Activated naive CD4-positive, alpha-beta T cell treated with anti-CD3 and anti-CD28 coated beads, Interleukin-2, amount 50 U/mL, for 72 hours (primary cell): ENCODE measurements at regions not wholly inside any gene's neighbourhood (a gene's known extent, or its start where the extent isn't known, plus 50 kb on each side); places are given as distances from the start of the nearest gene placed in this dataset.
"Not testable (repeated sequence)": the region's sequence is repeated elsewhere in the genome, so short reads cannot be mapped to it uniquely, and the experiment has no call there.

Source experiments
- ATAC-seq, 2 donors: fragments of 150-1000 bp; cut with Tn5 transposase; 2 replicates each; pipeline ENCODE4 v1.10.0; 2021; ENCODE audit warnings: mild to moderate bottlenecking in 2 of 2, moderate library complexity in 2 of 2
- DNase-seq, 2 donors: peaks; one replicate each; pipeline ENCODE4 v3.0.0; 2021 to 2022; ENCODE audit warnings: low spot score in 2 of 2
- H3K27ac Mint-ChIP-seq, 2 donors: one replicate each; pipeline ENCODE4 v1.8.0; 2022; ENCODE audit warnings: mild to moderate bottlenecking in 2 of 2, mixed read lengths in 2 of 2
- H3K36me3 Mint-ChIP-seq, 2 donors: one replicate each; pipeline ENCODE4 v1.8.0; 2022; ENCODE audit warnings: mixed read lengths in 2 of 2
- H3K9me3 Mint-ChIP-seq, 2 donors: one replicate each; pipeline ENCODE4 v1.8.0; 2022; ENCODE audit warnings: mixed read lengths in 2 of 2

DNA sequence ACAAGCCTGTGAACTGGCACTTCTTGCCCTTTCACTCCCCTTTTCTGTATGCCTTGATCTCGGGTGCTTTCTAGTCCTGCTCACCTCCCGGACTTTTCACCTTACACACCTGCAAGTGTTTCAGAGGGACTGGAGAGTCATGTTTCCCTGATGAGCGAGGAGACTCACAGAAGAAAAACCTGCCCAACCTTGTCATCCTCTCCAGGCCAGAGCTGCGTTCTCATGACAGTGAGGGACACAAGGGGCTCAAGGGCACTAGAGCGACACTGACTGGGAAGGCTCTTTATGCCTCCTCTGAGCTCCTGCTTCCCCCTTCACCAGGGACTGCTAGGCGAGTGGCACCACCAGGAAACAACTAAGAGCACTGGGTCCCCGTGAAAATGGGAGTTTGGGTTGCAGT is 376.9 kb upstream of the RPS23 start:
- Mint-ChIP-seq H3K9me3 (no peaks in the 10 kb centered on the region), H3K27ac (no peak overlapping the region), H3K36me3 (no peaks in the 10 kb centered on the region)
- no peak for ATAC-seq
- DNase-seq: no peak

GRCh38 chr5:82649943-82650342 is 371.8 kb upstream of the RPS23 start:
- Mint-ChIP-seq H3K27ac (no peak overlapping the region), H3K36me3 (no peaks in the 10 kb centered on the region), H3K9me3 (no peaks in the 10 kb centered on the region)
- no peak for ATAC-seq
- no peak for DNase-seq

GRCh38 chr5:82644766-82645165 is 366.6 kb upstream of the RPS23 start:
- Mint-ChIP-seq H3K36me3 (no peaks in the 10 kb centered on the region), H3K27ac (no peak overlapping the region), H3K9me3 (no peaks in the 10 kb centered on the region)
- ATAC-seq (no peak), DNase-seq (no peak)

GRCh38 chr5:82644229-82644628 is 366.1 kb upstream of the RPS23 start:
- no peak for ATAC-seq
- Mint-ChIP-seq H3K36me3 (no peaks in the 10 kb centered on the region), H3K27ac (no peak overlapping the region), H3K9me3 (no peaks in the 10 kb centered on the region)
- DNase-seq: no peak

GRCh38 chr5:82642313-82642712 is 364.2 kb upstream of the RPS23 start:
- Mint-ChIP-seq H3K27ac (no peak overlapping the region), H3K9me3 (no peaks in the 10 kb centered on the region), H3K36me3 (no peaks in the 10 kb centered on the region)
- no peak for ATAC-seq
- no peak for DNase-seq

DNA sequence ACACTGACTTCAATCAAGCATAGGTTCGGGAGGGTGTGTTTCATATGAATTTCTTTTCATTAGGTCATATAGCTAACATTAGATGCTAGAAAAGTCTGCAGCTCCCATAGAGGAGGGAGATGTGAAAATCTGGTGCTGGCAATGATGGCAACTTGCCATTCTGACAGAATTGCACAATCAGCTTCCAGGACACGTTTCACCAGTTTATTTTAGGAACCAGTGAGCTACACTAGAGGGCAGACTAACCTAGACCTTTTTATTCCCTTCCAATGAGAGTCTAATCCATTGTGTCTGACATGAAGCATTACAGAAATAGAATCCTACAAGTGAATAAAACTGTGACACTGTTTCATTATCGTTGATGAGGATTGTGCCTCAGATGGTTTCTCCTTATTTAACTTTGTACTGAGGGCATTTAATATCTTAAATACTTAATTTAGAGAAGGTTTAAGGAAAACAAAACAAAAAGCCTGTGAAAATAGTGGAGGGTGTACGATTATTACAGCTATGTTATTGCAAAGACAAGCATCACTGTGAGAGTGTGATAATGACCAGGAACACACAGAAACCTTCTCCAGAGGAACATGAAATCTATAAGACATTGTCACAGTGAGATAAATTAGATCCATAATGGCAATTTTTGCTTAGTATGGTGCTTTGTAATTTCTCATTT is 363.3 kb upstream of the RPS23 start:
- ATAC-seq (peak in 1 of 2 donors; percentile 73), DNase-seq (peak in 1 of 2 donors; percentile 7)
- H3K27ac Mint-ChIP-seq: no peak overlapping the region
- H3K36me3 Mint-ChIP-seq: no peaks in the 10 kb centered on the region
- H3K9me3 Mint-ChIP-seq: no peaks in the 10 kb centered on the region

DNA sequence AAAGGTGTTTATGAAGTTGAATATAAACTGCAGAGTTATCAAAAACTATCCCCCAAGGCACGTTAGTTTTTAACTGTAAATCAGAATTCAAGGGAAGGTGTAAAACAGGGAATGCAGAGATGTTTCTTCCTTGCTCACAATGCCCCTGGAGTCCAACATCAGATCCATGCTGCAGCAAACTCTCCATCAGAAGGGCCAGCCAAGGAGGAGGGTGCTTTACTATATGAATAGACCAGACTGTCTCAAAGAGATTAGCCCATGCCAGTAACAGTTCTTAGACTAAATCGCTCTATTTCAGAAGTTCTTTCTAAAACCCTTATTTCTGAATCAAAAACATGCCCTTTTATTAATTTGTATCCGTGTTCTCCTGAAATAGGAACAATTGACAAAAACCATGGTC is 362.8 kb upstream of the RPS23 start:
- H3K36me3 Mint-ChIP-seq: no peaks in the 10 kb centered on the region
- H3K9me3 Mint-ChIP-seq: no peaks in the 10 kb centered on the region
- DNase-seq (no peak), ATAC-seq (no peak)
- no peak overlapping the region for H3K27ac Mint-ChIP-seq

DNA sequence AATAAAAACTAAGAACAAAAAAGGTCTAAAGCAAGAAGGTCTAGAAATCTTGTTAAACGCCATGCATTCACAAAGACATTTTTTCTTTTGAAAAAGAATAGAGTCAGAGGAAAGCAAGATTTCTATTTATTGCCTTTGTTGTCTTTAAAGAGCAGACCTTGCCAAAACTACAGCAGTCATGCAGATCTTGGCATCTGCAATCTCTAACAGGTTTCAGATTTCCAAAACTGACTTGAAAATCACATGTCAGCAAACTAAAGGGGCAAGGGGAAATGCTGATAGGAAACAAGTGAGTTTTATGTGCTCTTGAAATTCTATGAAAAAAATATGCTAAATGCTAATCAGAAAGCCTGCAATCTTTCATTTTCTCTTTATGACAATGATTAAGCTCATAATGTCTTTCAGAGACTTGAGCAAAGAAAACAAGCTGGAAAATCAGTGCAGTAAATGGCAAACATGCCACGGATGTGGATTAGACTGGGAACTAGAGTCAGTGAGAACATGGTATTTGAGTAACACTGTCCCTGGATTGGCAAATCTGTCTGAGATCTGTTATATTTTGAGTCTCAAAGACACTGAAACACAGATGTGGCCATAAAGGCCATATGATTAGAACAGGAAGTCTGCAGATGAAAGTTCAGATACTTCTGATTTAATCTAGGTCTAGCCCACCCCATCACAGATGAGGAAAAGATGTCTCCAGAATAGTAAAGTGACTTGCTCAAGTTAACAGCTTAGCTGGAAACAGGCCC is 361.4 kb upstream of the RPS23 start:
- H3K36me3 Mint-ChIP-seq: no peaks in the 10 kb centered on the region
- H3K9me3 Mint-ChIP-seq: no peaks in the 10 kb centered on the region
- ATAC-seq: no peak
- H3K27ac Mint-ChIP-seq: no peak overlapping the region
- DNase-seq: no peak

- Mint-ChIP-seq H3K36me3 (no peaks in the 10 kb centered on the region), H3K27ac (no peak overlapping the region), H3K9me3 (no peaks in the 10 kb centered on the region)
- no peak for DNase-seq
- no peak for ATAC-seq
Observed at GRCh38 chr5:82636591-82636990, 358.4 kb upstream of the RPS23 start.

- H3K27ac Mint-ChIP-seq: no peak overlapping the region
- H3K9me3 Mint-ChIP-seq: no peaks in the 10 kb centered on the region
- no peaks in the 10 kb centered on the region for H3K36me3 Mint-ChIP-seq
- ATAC-seq (peak in 1 of 2 donors; percentile 98), DNase-seq (no peak)
Observed at GRCh38 chr5:82635561-82636288, 357.6 kb upstream of the RPS23 start.

- DNase-seq (no peak), ATAC-seq (no peak)
- H3K9me3 Mint-ChIP-seq: no peaks in the 10 kb centered on the region
- H3K36me3 Mint-ChIP-seq: peaks cover 0 to 5% of the 10 kb centered on the region in 2 donors
- no peak overlapping the region for H3K27ac Mint-ChIP-seq
Observed at GRCh38 chr5:82628364-82628910, 350.3 kb upstream of the RPS23 start.

DNA sequence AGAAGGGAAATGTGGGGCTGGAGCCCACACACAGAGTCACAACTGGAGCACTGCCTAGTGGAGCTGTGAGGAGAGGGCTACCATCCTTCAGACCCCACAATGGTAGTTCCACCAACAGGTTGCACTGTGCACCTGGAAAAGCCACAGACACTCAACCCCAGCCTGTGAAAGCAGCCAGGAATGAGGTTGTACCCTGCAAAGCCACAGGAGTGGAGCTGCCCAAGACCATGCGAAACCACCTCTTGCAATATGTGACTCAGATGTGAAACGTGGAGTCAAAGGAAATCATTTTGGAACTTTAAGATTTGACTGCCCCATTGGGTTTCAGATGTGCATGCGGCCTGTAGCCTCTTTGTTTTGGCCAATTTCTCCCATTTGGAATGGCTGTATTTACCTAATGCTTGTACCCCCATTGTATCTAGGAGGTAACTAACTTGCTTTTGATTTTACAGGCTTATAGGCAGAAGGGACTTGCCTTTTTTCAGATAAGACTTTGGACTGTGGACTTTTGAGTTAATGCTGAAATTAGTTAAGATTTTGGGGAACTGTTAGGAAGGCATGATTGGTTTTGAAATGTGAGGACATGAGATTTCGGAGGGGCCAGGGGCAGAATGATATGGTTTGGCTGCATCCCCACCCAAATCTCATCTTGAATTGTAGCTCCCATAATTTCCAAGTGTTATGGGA is 348.9 kb upstream of the RPS23 start:
- not testable (repeated sequence) for H3K9me3 Mint-ChIP-seq, ATAC-seq, H3K36me3 Mint-ChIP-seq, H3K27ac Mint-ChIP-seq, DNase-seq

DNA sequence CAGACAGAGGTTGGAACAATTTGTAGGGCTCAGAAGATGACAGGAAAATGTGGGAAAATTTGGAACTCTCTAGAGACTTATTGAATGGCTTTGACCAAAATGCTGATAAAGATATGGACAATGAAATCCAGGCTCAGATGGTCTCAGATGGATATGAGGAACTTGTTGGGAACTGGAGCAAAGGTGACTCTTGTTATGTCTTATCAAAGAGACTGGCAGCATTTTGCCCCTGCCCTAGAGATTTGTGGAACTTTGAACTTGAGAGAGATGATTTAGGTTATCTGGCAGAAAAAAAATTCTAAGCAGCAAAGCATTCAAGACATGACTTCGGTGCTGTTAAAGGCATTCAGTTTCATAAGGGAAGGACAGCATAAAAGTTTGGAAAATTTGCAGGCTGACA is 347.9 kb upstream of the RPS23 start:
- H3K27ac Mint-ChIP-seq: not testable (repeated sequence)

GRCh38 chr5:82624062-82624461 is 345.9 kb upstream of the RPS23 start:
- DNase-seq (no peak), ATAC-seq (no peak)
- peaks cover 0 to 5% of the 10 kb centered on the region in 2 donors for H3K36me3 Mint-ChIP-seq
- H3K9me3 Mint-ChIP-seq: no peaks in the 10 kb centered on the region
- H3K27ac Mint-ChIP-seq: no peak overlapping the region

More for the DNA sequence above, 347.9 kb upstream of the RPS23 start:
- not testable (repeated sequence) for DNase-seq, H3K36me3 Mint-ChIP-seq, ATAC-seq, H3K9me3 Mint-ChIP-seq

GRCh38 chr5:82622711-82623514 is 344.8 kb upstream of the RPS23 start:
- ATAC-seq: no peak
- peaks cover 0 to 5% of the 10 kb centered on the region in 2 donors for H3K36me3 Mint-ChIP-seq
- no peak for DNase-seq
- no peaks in the 10 kb centered on the region for H3K9me3 Mint-ChIP-seq
- no peak overlapping the region for H3K27ac Mint-ChIP-seq

DNA sequence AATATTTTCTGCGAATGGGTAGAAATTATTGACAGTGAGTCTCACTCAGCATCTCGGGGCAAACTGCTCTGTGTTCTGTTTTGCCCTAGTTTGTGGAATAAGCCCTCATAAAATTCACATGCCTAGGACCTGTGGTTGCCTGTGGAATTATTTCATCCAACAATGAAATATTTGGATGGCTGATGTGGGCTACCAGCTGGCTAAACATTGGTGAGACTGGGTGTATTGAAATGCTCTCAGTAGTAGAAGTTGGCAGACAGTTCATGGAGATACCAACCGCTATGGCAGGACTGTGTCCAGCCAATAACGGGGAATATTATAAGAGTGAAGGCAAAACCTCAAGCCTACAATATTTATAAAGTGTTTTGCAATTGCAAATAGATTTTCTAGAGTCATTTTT is 344.1 kb upstream of the RPS23 start:
- DNase-seq (no peak), ATAC-seq (no peak)
- Mint-ChIP-seq H3K9me3 (no peaks in the 10 kb centered on the region), H3K27ac (no peak overlapping the region), H3K36me3 (peaks cover 0 to 5% of the 10 kb centered on the region in 2 donors)
